Right renal cortex interstitium (tissue), 3 donors: ENCODE measurements at regions not wholly inside any gene's neighbourhood (a gene's known extent, or its start where the extent isn't known, plus 50 kb on each side); places are given as distances from the start of the nearest gene placed in this dataset.

Experiments used
- DNase-seq, 3 donors: peaks; one replicate each; pipeline ENCODE4 v3.0.0-alpha.2; 2013; ENCODE audit warnings: low read depth in 3 of 3, low spot score in 2 of 3

DNA sequence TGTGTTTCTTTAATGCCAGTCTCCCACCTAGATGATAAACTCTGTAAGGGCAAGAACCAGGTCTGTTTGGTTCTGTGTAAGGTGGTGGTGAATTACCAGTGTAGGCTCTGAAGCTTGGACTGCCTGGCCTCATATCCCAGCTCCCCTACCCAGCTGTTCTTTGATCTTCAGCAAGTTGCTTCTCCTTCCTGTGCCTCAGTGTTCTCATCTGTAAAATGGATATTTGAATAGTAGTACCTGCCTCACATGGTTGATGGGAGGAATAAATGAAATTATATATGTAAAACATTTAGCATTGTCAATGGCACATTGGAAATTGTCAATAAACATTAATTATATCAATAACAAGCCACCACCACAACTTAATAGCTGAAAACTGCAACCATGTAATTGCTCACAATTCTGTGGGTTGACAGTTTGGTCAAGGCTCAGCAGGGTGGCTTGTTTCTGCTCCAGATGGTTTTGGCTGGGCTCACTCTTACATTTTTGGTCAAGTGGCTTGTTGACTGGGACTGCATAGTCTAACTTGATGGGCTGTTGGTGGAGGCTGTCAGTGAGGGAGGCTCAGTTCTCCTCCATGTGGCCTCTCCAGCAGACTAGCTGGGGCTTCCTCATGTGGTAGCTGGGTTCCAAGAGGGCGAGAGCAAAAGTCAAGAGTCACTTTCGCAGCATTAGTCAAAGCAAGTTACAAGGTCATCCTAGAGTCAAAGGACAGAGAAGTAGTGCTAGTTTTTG is 84.5 kb upstream of the DUSP5 start:
- DNase-seq: no peak

DNA sequence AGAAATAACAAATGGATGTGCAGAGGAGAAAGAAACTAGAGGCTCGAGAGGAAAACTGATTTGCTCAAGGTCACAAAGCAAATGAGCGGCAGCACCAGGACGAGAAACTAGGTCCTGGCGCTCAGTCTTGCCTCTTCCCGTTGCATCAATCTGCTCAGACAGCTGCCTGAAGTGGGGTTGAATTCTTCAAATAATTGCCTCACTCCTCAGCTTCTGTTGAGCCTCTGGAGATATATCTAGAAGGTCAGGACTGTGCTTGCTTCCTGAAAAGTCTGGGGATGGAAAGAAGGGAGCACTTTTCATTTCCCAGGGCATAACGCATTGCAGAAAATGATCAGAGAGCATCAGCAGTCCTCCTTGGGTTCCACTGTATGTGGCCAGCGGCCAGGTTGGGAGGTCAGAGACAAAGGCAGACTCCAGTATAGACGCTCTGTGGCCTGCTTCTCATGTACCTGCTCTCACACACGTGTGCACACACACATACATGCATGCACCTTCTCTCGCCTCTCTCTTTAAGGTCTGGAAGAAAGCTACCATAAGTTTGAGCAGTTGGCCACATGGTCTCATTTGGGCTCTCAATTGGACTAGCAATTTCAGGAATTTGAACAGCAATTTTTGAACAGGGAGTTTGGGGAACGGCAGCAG is 83.7 kb upstream of the DUSP5 start:
- DNase-seq: no peak

DNA sequence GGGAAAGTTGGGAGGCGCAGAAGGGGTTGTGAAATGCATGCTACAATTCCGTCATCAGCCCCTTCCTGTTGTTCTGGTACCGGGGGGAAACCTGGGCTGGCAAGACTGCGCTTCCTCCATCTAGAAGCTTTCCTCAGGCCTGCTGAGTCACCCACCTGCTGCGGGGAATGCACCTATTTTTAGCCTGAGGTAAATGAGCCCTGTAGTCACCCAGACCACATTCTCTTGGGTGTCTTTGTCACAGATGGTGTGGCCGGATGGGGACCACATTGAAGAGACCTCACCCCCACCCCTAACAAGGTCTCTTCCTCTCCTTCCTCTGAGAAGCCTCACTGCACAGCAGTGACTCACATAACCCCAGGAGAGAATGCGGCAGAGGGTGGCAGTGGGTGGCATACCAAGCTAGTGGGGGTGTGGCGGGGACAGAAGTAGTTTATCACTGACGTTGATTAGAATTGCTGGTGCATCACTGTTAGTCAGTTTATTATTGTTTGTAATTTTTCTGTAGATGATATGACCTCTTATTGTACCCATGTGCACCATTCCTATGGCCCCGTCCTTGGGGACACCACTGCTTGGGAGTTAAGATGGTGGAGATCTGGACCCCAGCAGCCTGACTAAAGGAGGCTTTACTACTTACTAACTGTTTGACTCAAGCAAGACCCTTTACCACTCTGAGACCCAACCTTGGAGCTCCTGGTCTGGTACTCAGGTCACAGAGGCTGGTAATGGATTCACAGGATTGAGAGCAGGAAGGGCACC is 83.0 kb upstream of the DUSP5 start:
- no peak for DNase-seq

DNA sequence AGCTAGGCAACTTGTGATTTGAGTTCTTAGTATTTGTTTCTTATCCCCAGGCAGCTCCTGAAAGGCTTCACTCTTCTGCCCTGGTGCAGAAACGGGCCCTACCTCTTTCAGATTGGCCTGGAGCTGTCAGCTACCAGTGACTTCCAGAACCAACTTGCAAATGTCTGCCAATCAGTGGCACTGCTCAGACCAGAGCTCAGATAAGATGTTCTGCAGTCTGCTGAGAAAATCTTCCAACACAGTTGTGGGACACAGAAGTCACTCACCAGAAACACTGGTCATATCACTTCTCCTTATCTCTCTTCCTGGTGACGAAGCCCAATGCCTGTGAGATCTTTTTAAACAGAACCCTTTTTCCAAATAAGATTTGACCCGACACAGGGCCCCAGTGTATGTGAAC is 81.9 kb upstream of the DUSP5 start:
- no peak for DNase-seq

DNA sequence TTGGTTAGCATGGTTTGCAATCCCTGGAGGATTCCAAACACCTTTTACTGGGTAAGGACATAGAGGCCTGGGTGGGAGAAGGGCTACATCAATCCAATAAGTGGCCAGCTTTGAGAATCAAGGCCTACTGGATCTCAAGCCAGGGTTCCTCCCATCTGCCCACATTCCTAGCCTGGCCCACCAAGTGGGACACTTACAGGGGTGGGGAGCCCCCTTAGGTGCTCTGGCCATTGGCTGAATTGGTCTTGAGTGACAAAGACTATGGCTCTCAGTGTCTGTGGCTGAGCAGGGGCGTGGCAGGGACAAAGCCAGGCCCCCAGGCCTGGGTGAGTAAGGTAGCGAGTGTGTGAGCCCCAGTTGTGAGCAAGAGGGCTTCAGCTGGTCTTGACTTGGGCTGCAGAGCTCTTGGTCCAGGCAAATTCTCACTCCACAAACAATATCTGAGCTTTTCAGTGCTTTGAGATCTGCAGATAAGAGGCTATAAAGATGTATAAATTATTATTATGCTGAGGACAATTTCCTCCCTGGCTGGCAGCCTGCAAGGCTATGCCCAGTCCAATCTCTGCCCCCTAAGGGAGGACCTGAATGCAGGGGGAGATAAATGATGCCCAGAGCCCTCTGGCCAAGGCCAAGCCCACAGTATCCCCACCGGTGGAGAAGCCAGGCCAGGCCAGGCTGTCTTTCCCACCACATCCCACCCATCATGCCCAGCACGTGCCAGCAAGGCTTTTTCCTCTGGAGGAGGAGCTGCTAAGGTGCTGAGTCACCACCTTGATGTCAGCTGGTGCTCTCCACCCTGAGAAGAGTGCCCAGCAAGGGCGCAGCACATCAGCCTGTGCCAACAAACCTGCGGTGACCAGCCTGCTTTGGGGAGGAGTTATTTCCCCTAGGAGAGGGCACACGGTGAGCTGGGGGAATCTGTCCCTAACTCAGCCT is 80.7 kb upstream of the DUSP5 start:
- DNase-seq: no peak

DNA sequence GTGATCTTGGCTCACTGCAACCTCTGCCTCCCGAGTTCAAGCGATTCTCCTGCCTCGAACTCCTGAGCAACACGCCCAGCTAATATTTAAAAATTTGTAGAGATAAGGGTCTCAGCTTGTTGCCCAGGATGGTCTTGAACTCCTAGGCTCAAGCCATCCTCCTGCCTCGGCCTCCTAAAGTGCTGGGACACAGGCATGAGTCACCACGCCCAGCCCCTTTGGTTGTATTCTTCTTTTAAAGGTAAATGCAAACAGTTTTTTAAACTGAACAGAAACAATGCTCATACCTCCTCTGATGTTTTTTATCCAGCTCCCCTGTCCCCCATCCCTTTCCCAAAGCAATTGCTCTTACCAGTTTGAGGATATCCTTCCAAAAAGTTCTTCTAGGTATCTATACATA is 79.5 kb upstream of the DUSP5 start:
- DNase-seq: no peak

DNA sequence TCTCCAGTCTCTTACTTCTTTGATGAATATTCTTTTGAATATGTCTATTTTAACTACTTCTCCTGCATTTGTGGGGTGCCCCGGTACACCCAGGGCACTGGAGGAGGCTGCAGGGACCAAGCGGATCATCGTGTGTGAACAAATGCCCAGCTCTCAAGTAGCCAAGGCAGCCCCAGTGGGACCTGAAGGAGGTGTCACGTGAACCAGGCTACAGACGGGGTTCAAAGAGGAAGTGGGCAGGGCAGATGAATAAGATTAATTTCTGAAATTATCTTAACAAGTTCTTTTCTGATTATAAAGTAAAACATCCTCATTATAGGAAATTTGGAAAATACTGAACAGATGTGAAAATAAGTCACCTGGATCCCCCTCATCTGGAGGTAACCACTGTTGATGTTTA is 78.4 kb upstream of the DUSP5 start:
- DNase-seq: no peak

DNA sequence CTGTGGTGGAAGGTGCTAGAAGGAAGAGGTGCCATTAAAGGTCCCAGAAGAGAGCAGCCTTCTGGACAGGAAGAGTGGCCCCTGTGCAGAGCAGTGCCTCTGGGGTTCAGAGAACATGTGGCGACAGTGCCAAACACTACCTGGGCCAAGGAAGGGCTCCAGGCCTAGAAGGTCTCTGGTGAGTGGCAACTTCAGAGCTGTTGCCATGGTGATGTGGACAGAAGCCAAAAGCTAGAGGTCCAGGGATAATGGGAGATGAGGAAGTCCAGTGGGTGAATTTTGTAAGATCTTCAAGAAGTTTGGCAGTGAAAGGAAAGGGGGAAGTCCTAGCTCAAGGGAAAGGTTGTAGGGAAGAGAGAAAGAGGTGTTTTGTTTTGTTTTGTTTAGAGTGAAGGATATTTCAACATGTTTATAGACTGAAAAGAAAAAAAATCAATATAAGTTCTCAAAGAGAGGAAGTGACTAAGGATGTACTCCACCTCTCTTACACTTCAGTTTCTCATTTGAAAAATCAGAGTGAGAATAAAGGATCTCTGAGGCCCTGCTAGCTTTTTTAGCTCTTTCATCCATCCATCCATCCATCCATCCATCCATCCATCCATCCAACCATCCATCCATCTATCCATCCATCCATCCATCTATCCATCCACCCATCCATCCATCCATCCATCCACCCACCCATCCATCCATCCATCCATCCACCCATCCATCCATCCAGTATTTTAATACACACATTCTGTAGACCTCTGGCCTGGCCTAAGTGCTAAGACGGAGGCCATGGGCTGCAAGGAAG is 77.1 kb upstream of the DUSP5 start:
- no peak for DNase-seq

DNA sequence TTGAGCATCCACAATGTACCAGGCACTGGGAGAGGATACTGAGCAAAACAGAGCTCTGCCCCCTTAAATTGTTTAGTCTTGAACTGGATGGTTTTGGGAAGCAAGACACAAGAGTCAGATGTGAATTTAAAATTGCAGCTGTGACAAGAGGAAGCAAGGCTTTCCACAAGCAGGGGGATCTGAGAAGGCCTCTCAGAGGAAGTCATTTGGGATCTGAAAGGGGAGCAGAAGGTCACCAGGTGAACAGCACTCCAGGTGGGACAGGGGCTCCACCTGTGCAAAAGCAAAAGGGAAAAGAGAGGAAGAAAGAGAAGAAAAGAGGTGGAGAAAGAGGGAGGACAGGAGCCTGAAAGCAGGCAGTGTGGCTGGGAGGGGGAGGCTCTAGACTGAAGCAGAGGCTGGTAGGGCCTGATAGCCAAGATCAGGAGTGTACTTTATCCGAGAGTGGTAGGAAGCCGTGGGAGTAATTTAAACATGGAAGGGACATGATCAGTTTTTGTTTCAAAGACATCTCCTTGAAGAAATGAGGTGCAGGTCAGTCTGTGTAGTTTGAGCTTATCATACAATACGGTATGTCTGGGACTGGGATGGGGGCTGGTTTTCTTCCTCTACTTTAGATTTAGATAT is 76.1 kb upstream of the DUSP5 start:
- DNase-seq: no peak

DNA sequence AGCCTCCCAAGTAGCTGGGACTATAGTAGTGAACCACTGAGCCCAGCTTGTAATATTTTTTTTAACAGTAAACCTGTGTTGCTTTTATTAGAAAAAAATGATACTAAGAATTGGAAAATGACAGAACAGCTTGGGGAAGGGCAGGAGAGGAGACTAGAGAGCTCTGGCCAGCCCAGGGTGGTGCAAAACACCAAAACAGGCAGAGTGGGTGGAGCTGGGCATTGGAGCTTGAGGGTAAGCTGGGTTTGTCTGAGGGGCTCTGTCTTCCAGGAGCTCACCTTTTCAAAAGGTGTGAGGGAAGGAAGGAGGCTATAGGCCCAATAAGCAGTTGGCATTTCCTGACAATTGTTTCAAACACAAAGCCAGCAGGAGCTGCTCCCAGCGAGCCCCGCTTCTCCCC is 75.2 kb upstream of the DUSP5 start:
- no peak for DNase-seq

DNA sequence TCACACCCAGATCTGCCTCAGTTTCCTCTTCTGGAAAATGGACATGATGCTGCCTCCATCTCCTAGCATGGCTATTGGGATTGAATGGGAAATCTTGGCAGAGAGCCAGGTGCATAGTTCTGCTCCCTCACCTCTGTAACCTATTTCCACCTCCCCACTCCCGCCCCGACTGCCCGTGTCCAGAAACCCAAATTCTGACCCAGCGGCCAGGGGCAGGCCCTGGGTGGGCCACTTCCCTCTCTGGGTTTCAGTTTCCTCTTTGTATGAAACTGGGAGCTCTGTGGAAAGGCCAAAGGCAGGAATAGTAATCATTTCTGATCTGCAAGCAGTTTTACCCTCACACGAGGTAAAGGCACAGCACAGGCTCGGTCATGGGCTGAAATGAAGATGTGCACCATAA is 74.1 kb upstream of the DUSP5 start:
- no peak for DNase-seq

DNA sequence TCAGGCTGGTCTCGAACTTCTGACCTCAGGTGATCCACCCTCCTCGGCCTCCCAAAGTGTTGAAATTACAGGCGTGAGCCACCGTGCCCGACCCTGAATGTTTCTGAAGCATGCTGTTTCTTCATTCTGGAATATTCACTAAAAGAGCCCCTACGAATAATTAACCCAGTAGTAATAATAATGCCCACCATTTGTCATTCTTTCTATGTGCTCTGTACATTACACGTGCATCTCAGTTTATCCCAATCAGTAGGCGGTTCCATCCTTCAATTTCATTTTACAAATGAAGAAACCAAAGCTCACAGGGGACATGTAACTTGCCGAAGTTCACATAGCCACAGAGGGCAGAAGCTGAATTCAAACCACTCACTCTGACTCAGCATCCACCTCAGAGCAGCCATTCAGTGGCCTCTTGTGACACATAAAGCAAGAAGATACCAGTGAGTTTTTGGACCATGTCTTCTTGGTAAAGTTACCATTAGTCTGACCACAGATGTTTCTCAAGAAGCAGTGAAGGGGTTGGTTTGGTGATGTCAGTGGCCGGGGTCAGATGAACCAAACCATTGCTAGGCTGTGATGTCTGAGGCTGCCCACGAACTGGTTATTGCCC is 71.9 kb upstream of the DUSP5 start:
- no peak for DNase-seq

DNA sequence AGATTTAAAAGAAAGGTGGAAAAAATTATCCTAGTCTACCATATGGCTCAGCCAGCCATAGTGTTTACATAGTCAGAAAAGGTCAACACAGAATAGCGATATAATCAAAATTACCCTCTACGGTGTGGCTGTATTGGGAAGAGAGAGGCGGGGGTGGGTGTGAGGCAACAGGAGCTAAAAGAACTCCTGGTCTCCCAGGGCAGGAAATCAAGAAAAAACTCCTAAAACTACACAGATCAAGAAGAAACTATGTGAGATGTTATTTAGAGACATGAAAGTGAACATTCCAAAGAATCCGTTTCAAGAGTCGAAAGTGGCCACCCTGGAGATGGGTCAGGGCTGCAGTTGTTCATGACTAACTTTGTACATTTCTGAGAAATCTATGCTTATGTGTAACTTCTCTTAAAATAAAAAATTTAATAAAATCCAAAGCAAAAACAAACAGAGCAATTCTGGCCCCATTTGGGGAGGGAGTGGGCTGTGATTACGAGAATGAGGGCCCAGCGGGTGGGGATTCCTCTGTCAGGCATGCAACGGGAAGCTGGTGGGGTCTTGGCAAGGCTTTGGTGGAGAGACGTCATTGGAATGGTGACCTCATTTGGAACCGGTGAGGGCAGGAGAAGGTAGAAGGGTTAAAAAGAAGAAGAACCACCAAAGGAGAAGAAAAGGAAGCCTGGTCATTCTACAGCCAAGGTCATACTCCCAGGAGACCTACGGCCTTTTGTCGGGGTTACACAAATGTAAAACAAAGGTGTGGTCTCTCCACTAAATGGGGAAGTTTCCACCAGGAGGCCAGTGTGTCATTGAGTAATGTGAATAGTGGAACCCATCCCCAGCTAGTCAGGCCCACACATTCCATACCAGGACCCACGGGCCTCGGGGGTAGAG is 71.2 kb upstream of the DUSP5 start:
- no peak for DNase-seq

DNA sequence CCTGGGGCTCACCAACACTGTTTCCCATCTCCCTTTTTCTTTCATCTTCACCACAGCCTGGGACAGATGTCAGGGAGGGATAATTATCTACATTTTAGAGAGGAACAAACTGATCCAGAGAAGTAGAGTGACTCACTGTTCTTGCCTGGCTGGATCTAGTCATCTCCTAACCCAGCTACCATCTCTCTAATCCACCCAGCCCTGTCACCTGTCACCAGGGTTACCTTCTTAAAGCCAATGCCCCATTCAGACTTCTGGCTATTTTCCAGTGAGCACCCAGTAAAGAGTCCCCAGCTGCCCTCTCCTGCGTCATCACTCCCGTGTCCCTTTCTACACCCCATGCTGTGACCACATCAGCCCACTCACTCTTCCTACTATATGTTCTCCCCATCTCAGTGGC is 68.4 kb upstream of the DUSP5 start:
- no peak for DNase-seq

DNA sequence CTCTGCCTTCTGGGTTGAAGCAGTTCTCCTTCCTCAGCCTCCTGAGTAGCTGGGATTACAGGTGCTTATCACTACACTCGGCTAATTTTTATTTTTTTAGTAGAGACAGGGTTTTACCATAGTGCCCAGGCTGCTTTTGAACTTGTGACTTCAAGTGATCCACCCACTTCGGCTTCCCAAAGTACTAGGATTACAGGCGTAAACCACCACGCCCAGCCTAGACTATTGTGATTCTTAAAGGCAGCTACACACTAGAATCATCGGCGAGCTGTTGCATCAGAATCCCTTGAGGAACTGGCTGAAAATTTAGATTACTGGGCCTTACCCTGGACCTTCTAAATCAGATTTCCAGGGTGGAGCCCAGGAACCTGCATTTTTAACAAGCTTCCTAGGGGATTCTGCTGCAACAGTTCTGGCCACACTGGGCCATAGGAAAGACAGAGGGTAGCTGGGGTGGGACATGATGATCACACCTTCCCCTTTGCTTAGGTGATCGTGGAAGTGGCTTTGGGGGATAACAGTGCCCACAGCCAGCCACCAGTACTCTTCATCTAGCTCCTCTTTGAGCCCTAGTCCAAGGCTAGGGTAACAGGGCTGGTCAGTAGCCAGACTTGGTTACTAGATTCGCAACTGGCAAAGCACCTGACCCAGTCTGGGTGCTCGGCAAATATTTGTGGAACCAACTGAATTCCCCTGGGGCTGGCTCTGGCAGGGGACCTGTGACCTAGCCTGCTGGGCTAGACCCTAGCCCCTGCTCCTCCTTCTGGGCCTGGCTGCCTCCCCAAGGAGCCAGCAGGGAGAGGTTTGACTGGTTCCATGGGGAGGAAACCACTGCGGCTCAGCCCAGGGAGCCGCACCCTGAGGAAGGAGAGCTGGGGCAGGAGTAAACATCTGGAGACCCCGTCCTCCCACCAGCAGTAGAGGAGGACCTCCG is 67.1 kb upstream of the DUSP5 start:
- DNase-seq: no peak

DNA sequence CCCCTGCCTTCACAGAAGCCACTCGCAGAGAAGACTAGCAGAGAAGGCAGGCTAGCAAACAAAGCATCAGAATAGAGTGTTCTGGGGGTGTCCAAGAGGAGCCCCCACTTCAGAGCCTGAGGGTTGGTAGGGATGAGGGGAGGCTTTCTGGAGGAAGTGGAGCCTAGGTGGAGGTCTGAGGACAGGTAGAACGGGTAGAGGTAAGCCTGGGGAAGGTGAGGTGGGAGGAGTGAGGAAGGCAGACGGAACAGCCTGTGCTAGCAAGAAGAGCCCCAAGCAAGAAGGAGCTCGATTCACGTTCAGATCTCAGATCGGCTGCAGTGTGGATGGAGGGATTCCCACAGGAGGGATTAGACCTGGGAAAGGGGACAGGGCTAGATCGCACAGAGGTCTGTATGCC is 66.0 kb upstream of the DUSP5 start:
- DNase-seq: no peak

DNA sequence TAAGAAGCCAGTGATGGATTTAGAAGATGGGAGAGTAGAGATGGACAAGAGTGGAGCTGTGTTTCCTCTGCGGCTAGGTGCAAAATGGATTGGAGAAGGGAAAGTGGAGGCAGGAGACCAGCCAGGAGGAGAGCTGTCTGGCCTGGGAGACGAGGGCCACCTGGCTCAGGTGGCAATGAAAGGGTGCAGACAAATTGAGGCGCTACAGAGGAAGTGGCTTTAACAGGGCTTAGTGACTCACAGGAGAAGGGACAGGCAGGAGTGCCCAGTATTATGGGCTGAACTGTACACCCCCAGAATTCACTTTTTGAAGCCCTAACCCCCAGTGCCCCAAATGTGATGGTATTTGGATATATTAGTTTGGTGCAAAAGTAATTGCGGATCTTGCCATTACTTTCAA is 65.6 kb upstream of the DUSP5 start:
- DNase-seq: no peak
